HG03196 (cell line): ENCODE measurements at regions not wholly inside any gene's neighbourhood (a gene's known extent, or its start where the extent isn't known, plus 50 kb on each side); places are given as distances from the start of the nearest gene placed in this dataset.
"Not testable (repeated sequence)": the region's sequence is repeated elsewhere in the genome, so short reads cannot be mapped to it uniquely, and the experiment has no call there.

Experiments
- ATAC-seq: cut with Tn5 transposase; IDR thresholded peaks from one replicate; pipeline ENCODE4 v1.9.1; 2021; ENCODE audit not compliant: unreplicated experiment

DNA sequence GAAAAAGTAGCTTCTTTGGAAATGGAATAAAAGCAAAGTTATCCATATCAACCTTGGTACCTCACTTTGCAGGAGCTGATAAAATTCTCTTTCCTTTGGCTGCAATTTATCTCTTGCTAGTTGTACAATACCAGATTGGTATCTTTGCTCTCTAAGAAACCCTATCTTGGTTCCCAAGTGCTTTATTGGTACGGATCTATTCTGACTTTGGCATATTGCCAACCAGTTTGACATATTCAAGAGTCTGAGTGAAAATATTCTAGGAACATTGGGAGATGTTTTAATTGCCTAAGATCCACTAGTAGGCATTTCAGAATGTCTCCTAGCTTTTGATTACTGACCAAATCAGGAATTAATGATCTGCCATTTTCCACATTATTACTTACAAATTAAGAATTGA lies 167.2 kb upstream of the ATP2B1 start:
- no peak for ATAC-seq

DNA sequence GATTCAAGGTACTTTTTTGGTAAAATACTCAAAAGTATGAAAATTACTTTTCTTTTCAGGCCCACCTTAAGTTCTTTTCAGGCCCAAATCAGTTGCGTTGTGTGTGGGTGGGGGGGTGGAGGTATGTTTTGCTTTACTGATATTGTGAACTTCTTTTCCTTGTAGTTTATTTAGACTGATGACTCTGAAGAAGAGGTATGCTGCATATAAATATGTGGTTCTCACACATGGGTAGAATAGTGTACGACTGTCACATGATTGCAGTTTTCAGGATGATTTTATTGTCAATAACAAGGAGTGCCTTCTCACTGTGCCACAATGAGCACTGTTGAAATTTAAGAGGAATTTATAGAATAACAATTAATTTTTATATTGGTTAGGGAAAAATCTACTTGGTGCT lies 166.6 kb upstream of the ATP2B1 start:
- no peak for ATAC-seq

DNA sequence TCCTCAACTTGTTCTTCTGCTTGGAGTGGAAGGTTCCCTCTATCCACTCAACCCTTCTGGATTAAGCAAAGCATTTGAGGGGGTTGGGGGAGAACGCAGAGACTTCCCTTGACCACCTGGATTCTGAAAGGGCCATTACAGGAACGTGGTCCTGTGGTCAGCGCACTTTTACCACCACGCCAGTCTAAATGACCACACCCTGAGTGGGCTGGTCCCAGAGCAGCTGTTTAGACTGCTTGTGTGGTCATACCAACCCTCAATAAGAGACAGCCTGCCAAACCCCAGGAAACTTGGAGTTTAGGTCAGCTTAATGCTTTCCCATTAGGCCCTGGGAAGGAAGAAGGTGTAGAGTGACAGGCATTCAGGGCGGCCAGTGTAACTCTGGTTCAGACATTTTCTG lies 165.5 kb upstream of the ATP2B1 start:
- no peak for ATAC-seq

DNA sequence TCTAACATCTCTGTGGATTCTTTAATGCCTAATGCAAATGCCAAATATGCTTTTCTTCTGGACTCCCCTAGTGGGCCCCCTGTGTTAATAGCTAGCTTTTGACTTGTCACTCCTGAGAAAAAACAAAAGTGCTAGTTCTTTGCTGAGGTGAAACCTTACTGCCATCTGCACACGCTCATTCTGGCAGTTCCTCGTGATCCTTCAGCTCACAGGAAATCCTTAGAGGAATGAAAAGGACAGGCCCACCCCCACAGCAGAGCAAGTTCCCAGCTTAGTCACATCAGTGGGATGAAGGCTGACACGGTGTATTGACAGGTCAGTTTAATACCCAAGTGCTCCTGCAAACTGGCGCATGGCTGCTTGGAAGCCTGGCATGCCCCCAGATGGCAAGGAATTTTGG lies 165.1 kb upstream of the ATP2B1 start:
- ATAC-seq, result no peak

DNA sequence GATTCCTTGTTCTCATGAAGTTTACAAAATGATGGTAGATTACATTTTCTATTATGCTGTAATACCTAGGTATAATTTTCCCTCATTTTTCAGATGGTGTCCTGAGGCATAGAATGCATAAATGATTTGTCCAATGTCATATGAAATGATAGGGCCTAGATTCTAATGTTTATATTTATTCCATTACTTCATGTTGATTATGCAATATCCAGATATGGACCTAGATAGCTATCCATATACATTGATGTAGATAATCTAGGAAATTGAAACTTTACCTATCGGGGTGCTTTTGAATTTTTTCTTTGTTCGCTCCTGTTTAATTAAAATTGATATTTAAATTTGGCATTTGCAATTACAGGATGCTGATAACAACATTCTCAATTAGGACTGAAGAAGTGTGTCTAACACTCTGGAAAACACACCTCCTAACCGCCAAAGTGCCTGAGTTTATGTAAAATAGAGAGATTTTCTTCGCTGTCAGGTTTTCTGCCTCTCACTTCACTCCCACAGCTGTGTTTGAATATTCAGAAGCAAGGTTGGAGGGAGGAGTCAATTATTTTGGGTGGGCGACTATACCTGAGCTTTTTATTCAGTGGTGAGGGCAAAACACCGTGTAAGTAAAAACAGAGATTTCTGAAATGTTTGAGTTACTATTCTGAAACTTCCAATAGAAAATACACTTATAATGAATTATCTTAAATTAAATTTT lies 164.4 kb upstream of the ATP2B1 start:
- ATAC-seq, result no peak

DNA sequence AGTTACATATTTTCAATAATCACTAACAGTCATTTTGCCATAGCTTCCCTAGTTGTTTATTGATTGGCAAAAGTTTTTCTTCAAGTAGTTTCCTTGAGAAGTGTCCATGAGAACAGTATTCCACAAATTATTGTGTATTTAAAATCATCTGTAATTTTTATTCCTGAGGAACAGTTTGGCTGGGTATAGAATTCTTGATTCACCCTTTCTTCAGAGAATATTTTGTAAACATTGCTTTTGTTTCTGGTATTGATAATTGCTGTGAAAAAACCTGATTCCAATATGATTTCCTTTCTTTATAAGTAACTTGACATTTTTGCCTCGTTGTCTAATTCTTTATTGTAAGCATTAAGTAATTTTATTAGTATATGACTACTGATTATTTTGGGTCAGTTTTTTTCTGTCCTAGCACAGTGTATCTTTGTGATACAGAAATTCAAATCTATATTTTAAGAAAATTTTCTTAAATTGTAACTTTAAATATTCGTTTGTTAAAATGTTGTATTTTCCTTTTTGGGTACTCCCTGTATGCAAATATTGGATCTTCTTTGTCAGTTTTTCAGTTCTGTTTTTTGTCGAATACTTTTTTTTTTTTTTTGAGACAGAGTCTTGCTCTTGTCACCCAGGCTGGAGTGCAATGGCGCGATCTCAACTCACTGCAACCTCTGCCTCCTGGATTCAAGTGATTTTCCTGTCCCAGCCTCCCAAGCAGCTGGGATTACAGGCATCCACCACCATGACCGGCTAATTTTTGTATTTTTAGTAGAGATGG lies 162.0 kb upstream of the ATP2B1 start:
- no peak for ATAC-seq

DNA sequence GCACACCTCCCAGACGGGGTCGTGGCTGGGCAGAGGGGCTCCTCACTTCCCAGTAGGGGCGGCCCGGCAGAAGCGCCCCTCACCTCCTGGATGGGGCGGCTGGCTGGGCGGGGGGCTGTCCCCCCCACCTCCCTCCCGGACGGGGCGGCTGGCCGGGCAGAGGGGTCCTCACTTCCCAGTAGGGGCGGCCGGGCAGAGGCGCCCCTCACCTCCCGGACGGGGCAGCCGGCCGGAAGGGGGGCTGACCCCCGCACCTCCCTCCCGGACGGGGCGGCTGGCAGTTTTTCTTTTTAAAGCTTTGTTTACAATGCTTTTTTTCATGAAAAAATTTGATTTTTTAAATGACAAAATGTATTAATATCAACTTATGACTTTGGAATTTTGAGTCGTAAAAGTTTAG lies 159.0 kb upstream of the ATP2B1 start:
- ATAC-seq, result not testable (repeated sequence)

DNA sequence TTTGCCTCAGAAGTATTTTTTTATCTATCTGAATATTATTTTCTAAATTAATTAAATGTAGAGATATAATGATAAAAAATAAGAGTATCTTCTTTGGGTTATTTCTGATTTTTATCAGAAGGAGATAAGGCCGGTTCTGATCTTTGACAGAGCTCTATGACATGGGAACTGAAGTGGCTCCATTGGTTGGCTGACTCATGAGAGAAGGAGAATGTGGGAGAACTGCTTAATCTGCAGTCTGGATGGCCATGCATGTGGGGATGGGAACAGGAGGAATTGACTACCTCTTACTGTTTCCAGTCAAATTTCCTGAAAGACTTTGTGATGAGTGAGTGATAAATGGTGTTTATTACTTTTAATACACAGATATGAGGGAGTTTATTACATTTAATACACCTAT lies 155.8 kb upstream of the ATP2B1 start:
- ATAC-seq, result no peak

DNA sequence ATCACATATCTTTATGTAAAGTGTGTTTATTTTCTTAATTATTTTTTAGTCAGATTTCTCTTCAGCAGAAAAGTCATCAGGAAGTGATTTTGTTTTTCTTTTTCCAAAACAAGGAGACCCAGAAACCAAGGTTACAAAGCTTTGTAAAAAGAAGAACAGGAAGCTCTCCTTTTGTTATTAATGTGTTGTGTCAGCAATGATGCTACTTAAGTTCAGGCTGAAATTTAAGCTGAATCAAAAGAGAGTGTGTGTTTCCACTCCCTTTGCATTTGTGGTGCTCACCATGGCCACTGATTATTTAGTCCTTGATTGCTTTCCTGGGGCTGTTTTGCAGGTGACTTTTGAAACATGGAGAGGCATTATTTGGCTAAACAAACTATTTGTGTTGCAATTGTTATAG lies 155.3 kb upstream of the ATP2B1 start:
- no peak for ATAC-seq

DNA sequence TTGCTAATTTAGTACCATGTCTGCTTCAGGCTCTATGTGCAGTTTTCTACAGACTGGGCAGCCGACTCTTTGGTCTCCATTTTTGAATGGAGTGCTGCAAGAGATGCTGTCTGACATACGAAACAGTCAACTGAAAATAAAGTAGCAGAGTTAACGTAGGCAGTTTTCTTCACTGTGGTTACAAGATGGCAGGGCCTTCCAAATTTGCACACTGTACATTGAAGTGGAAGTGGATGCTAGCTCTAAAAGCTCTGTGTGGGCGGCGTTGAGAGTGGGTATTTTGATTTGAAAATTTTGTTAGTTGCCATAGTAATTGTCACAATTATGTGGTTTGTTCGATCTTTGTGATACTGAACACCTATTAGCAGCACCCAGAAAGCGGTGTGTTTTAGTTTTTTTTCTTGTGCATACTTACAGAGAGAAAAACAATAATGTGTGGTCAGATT lies 154.9 kb upstream of the ATP2B1 start:
- peak; percentile 66 for ATAC-seq

DNA sequence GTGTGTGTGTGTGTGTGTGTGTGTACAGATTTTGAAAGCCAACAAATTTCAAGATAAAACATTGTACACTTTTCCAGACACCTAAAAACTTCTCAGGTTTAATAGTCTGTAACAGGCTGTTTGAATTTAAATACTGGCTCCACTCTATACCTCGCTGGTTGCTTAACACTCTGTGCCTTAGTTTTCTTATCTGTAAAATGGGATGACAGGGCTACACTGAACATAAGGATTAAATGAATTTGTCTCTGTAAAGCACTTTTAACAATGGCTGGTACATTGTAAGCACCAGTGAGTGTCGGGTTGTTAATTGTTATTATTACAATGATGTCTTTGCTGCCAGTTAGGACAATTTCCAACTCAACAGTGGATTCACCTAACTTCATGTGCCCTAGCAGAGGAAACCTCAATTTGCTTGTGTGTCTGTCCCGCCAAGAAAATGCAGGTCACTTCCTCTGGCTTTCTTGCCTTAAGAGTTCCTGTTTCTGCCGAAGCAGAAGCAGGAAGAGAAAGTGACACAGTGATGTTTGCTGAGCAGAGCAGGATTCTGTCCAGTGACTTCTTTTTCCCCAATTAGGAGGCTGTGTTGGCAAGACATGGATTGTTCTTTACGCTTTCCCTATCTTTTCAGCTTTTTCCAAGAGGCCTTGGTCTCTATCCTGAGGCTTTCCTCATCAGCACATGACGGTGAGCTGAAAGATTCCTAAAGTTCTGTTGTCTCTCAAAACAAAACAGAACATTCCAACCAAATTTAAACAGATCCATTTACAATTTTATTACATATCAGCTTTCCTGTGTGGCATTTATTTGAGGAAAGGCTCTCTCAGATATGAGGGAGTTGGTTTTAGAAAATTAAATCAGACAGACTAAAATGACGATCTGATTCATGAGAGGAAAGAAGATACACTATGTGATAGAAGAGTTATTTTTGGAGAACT lies 154.1 kb upstream of the ATP2B1 start:
- ATAC-seq, result peak; percentile 60

DNA sequence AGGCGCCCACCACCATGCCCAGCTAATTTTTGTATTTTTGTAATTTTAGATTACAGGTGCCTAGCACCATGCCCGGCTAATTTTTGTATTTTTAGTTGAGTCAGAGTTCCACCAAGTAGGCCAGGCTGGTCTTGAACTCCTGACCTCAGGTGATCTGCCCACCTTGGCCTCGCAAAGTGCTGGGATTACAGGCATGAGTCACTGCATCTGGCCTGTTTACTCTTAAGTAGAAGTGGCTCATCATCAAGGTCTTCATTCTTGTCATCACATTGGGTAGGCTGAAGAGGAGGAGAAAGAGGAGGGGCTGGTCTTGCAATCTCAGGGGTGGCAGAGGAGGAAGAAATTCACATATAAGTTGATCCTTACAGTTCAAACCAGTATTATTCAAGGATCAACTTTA lies 152.4 kb upstream of the ATP2B1 start:
- no peak for ATAC-seq

DNA sequence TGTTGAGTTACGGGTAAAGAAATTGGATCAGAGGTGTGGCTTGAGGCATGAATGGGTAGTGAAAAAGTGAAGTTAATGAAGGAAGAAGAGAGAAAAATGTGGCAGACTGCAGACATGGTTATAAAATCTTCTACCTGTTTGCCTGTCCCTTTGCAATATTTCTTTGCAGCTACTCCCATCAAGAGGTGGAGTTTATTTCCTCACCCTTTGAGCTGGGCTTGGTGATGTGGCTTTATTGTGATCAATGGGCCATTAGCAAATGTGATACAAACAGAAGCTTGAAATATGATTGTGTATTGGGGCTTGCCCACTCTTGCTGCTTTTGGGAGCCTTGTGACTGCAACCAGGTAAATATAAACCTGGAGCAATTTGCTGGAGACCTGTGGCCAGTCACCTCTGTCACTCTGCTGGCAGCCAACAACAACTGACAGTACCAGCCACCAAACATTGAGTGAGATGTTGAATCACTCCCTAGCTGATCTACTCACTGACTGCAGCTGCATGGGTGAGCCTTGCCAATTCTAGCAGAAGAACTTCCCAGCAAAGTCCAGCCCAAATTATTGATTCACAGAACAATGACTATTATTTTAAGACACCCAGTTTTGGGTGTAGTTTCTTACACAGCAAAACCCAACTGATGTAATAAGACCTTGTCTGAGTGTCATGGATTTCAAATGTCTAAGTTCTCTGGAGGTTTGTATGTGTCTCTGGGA lies 151.0 kb upstream of the ATP2B1 start:
- ATAC-seq, result no peak

DNA sequence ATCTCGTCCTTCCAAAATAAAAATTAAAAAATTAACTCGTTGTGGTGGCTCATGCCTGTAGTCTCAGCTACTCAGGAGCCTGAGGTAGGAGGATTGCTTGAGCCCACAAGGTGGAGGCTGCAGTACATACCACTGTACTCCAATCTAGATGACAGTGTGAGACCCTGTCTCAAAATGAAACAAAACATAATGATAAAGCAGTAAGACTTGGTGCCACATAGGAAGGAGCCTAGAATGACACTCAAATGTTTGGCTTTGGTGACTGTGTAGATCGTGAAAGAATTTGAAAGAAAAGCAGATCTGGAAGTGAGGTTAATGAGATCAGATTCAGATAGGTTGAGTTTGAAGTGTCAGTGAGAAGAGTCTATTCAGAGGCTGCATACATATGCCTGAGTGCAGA lies 150.1 kb upstream of the ATP2B1 start:
- no peak for ATAC-seq

DNA sequence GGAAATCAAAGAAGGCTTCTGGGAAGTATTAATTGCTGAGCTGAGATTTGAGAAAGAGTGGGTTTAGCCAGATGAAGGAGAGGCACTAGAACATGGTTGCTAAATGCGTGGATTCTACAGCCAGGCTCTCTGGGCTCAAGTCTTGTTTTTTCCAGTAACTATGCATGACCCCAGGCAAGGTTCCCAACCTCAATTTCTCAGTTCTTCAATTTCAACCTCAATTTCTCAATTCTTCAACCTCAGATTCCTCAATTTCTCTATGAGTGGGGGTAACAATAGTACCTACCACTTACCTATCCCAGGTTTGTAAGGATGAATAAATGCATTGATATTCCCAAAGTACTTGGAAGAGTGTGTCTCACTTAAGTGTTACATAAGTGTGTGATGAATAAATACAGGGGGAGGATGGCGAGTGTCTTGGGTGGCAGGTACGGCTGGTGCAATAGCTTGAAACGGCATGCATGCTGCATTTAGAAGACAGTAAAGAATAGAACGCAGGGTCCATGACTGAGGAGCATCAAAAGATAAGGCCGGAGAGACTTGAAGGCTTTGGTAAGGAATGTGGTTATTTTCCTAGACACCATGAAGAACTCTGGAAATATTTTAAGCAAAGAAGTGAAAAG lies 149.1 kb upstream of the ATP2B1 start:
- no peak for ATAC-seq

DNA sequence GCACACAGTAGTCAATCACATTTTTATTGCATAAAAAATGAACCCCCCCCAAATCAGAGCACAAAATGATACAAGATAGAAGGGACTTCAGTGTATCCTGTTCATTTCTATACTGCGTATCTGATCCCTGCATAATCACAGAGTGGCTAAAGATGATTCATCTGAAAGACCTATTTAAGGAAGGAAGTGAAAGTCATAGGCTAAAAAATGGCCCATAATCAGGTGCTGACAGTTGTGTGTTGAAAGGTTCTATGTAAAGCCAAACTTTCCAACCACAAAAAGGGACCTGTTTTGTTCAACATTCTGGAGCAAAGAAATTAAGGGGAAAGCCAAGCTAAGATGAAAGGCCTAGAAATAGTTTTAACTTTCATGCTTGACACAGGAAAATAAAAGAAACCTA lies 147.8 kb upstream of the ATP2B1 start:
- peak; percentile 89 for ATAC-seq

DNA sequence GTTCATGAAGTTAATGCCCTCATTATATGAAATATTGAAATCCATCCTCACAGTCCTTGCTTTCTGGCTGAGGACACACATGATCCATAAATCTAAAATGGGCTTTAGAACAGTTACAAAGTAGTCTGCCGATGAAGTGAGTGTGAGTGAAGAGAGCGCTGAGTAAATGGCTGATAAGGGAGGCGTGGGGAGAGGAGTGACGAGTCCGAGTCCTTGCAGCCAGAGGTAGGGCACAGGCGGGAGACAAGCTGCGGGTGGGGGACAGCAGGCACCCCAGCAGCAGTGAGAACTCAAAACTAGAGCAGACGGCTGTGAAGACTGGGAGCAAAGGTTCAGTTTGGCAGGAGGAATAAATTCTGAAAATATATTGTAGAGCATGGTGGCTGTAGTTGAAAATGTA lies 140.1 kb upstream of the ATP2B1 start:
- no peak for ATAC-seq

DNA sequence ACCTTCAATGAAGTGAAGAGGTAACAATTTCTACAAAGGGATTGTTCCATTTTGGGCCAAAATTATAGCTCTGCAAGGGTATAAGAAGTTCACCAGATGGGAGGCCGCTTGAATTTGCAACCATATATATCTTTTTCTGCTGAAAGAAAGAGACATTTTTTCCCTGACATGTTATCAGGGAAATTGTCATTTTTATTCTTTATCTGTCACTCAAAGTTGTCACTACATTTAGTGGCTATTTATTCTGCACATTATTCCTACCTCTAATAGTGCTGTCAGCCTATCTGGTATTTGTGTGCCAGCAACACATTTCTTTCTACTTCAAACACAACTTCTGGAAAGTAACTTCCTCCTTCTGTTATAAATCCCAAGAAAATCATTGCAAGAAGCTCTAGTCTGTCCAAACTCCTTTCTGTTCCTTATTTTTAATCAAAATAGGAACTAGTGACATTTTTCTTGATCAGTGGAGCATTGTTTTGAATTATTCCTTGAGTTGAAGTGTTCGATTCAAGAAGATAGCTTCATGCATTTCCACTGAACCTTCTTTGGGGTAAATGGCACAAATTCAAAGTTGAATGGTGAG lies 137.9 kb upstream of the ATP2B1 start:
- ATAC-seq, result no peak

DNA sequence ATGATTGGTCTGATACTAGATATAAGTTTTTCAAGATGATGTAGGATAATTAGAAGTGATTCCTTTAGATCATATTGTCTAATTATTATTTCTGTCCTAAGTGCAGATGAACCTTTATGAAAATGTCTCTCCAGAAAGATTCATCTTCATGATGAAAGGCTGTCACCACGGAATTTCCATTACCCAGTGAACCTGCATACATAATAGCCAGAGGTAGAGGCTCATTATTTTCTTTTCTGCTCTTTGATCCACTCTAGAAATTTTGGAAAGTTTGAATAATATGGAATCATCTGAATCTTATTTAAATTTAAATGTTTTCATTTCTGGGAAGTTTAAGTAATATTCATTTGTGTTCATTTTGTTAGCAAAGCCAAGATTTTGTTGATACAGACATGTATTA lies 137.1 kb upstream of the ATP2B1 start:
- ATAC-seq, result no peak

DNA sequence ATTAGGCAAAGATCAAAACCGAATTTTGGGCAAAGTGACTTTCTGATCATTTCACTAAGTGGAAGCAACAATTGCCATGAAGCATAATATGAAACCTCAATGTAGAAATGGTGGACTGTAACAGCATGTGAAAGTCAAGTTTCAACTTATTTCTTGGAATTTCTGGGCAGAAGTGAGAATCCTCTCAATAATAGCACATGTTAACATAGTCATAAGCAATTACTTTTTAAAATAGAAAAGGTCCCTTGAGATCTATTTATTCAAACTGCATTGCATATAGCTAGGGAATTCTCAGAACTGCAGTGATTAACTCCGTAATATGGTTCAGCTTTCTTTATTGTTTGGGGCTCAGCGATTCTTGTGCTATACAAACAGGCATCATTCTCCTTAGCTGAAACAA lies 136.7 kb upstream of the ATP2B1 start:
- ATAC-seq, result no peak
